ENCODE measurements at regions not wholly inside any gene's neighbourhood (a gene's known extent, or its start where the extent isn't known, plus 50 kb on each side); places are given as distances from the start of the nearest gene placed in this dataset.
A peak's percentile ranks its signal among the peaks of the same experiment; 100 is the strongest.
"Not testable (repeated sequence)": the region's sequence is repeated elsewhere in the genome, so short reads cannot be mapped to it uniquely, and the experiment has no call there.

DNA sequence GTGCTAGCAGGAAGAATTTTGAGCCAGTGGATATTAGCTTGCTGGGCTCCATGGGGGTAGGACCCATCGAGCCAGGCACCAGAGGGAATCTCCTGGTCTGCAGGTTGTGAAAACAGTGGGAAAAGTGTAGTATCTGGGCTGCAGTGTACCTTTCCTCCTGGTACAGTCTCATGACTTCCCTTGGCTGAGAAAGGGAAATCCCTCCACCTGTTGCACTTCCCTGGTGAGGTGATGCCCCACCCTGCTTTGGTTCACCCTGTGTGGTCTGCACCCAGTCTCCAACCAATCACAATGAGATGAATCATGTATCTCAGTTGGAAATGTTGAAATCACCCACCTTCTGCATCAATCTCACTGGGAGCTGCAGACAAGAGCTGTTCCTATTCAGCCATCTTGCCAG, 341.4 kb upstream of the IRS4 start:
- H3K27ac ChIP-seq = no peak overlapping the region
- TF ChIP-seq, protein P1, sequence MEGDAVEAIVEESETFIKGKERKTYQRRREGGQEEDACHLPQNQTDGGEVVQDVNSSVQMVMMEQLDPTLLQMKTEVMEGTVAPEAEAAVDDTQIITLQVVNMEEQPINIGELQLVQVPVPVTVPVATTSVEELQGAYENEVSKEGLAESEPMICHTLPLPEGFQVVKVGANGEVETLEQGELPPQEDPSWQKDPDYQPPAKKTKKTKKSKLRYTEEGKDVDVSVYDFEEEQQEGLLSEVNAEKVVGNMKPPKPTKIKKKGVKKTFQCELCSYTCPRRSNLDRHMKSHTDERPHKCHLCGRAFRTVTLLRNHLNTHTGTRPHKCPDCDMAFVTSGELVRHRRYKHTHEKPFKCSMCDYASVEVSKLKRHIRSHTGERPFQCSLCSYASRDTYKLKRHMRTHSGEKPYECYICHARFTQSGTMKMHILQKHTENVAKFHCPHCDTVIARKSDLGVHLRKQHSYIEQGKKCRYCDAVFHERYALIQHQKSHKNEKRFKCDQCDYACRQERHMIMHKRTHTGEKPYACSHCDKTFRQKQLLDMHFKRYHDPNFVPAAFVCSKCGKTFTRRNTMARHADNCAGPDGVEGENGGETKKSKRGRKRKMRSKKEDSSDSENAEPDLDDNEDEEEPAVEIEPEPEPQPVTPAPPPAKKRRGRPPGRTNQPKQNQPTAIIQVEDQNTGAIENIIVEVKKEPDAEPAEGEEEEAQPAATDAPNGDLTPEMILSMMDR (IDR thresholded peaks at IDR 0.05) = no peak
- no peak for TF ChIP-seq ZFX (IDR thresholded peaks at IDR 0.05; ENCODE audit: borderline replicate concordance)

DNA sequence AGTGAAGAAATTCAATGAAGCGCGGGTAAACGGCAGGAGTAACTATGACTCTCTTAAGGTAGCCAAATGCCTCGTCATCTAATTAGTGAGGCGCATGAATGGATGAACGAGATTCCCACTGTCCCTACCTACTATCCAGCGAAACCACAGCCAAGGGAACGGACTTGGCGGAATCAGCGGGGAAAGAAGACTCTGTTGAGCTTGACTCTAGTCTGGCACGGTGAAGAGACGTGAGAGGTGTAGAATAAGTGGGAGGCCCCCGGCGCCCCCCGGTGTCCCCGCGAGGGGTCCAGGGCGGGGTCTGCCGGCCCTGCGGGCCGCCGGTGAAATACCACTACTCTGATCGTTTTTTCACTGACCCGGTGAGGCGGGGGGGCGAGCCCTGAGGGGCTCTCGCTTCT, 317.8 kb upstream of the IRS4 start:
- not testable (repeated sequence) for H3K27ac ChIP-seq

DNA sequence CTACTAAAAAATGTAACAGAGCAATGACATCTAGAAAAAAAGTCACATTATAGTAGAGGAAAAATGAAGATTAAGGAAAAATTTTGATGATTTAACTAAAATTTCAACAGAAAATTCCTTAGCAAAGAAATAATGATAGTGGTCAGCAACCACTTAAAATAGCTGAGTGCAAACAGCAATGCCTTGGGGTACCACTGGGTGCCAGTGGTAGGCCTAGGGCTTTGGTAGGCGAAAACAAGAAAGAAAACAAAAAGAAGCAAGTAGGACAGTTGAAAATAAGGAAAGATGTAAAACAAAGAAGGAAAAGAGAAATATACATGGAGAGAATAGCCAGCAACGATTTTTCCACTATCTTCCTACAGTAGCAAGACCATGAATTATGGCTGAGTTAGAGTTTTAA, 313.5 kb upstream of the IRS4 start:
- TF ChIP-seq, protein P1 (IDR thresholded peaks at IDR 0.05) = 0 out of 2 replicates have a peak, but pooled peaks have one; percentile 8
- TF ChIP-seq ZFX (IDR thresholded peaks at IDR 0.05; ENCODE audit: borderline replicate concordance) = no peak
- H3K27ac ChIP-seq = no peak overlapping the region

DNA sequence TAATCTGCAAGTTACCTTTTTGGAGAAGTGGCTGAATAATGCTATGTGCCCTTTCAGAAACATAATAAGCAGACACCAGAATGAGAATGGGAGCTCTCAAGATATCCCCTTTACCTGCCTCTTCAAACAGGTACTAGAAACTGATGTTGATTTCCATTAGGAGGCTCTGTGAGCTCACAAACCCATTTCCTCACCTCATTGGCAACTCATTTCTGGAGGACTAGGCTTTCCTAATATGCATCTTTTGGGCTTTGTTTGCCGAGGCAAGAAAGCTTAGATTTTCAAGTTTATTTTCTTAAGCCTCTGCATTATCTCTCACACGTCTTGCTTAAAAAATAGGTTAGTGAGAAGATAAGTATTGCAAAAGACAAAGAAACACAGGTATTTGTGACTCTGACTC, 313.1 kb upstream of the IRS4 start:
- TF ChIP-seq, protein P1 (IDR thresholded peaks at IDR 0.05) = no peak
- TF ChIP-seq ZFX (IDR thresholded peaks at IDR 0.05; ENCODE audit: borderline replicate concordance) = no peak
- no peak overlapping the region for H3K27ac ChIP-seq

DNA sequence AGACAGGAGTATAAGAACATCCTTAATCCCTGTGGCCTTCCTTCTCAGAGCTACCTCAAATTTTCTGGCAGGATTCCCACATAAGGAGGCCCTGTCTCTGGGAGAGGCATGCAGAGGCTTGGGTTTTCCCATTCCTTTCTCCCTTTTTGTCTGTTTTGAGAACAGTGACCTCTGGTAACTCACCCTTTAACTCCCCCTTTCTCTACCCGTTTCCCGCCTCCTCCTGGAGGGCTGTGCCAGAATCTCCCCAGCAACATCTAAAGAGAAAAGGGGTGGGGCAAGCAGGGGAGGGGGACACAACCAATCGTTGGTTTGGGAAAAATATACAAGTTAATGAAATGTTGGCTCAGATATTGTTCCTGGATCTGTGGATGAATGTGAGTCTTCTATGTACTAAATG, 303.7 kb upstream of the IRS4 start:
- TF ChIP-seq, protein P1 (IDR thresholded peaks at IDR 0.05) = no peak
- no peak for TF ChIP-seq ZFX (IDR thresholded peaks at IDR 0.05; ENCODE audit: borderline replicate concordance)
- H3K27ac ChIP-seq = no peak overlapping the region

DNA sequence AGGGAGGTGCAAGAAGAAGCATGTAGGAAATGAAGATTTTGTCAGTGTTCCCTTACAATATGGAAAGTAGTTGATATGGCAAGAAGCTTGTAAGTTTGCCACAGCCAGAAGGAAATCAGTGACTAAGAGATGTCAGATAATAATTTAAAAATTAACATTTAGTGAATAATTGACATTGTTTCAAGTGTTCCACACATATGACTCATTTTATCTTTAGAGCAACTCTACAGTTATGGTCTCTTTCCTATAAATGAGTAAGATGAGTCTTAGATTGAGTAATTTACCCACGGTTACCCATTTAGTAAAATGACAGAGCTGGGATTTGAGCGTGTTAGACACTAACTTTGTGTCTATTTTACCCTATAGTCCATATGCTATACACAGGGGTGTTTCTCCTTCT, 300.3 kb upstream of the IRS4 start:
- no peak overlapping the region for H3K27ac ChIP-seq
- TF ChIP-seq, protein P1 (IDR thresholded peaks at IDR 0.05) = no peak
- TF ChIP-seq ZFX (IDR thresholded peaks at IDR 0.05; ENCODE audit: borderline replicate concordance) = no peak

DNA sequence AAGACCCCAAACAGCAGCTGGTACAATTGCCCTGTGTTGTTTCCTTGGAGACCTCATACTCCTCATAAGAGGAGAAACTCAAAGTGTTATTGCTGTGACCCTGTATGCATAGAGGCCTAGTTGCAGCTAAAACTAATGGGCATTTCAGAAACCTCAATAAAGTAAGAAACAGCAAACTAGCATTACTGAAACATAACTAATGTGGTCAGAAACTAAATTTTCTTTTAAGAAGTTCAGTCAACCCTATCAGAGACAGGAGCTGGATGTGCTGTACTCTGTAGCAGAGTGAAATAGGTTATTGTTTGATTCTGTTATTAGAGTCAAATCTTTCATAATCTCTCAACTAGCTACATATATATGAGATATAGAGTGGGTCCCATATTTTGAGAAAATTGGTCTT, 257.5 kb upstream of the IRS4 start:
- no peak overlapping the region for H3K27ac ChIP-seq
- TF ChIP-seq, protein P1 (IDR thresholded peaks at IDR 0.05) = no peak
- no peak for TF ChIP-seq ZFX (IDR thresholded peaks at IDR 0.05; ENCODE audit: borderline replicate concordance)

DNA sequence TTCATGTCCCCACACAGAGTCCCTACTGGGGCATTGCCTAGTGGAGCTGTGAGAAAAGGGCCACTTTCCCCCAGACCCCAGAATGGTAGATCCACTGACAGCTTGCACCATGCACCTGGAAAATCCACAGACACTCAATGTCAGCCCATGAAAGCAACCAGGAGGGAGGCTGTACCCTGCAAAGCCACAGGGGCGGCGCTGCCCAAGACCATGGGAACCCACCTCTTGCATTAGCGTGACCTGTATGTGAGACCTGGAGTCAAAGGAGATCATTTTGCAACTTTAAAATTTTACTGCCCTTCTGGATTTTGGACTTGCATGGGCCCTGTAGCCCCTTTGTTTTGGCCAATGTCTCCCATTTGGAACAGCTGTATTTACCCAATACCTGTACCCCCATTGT, 236.5 kb upstream of the IRS4 start:
- not testable (repeated sequence) for H3K27ac ChIP-seq

Data from 22Rv1 (cell line).